SU-DHL-6 (cell line): ENCODE measurements at regions not wholly inside any gene's neighbourhood (a gene's known extent, or its start where the extent isn't known, plus 50 kb on each side); places are given as distances from the start of the nearest gene placed in this dataset.

Experiments
- H2AFZ ChIP-seq: fragments of 200-600 bp; sonication (generic); 2 replicates; pipeline ENCODE4 v1.6.1; 2014; ENCODE audit warnings: low read depth, mild to moderate bottlenecking, moderate library complexity, mixed read lengths, antibody characterized with exemption, low read length; ENCODE audit not compliant: severe bottlenecking
- H3F3A ChIP-seq: fragments of 200-600 bp; shearing (Covaris generic); 2 replicates; pipeline ENCODE4 v1.6.0; 2016; ENCODE audit warnings: antibody characterized with exemption, mild to moderate bottlenecking; ENCODE audit not compliant: insufficient read depth
- H3K27ac ChIP-seq: fragments of 200-600 bp; sonication (generic); 2 replicates; pipeline ENCODE4 v1.5.1; 2016; ENCODE audit warnings: low read depth, mild to moderate bottlenecking, low read length, moderate library complexity, mixed read lengths
- H3K27me3 ChIP-seq: fragments of 200-600 bp; sonication (generic), shearing (Covaris generic); 2 replicates; pipeline ENCODE4 v1.6.0; 2014; ENCODE audit warnings: mild to moderate bottlenecking, low read length
- H3K36me3 ChIP-seq: fragments of 200-600 bp; sonication (generic); 2 replicates; pipeline ENCODE4 v1.6.1; 2014; ENCODE audit warnings: mild to moderate bottlenecking, low read length, mixed read lengths
- H3K4me2 ChIP-seq: fragments of 300-600, 200-600 bp; shearing (Covaris generic), sonication (generic); 2 replicates; pipeline ENCODE4 v1.6.0; 2014; ENCODE audit warnings: low read length, low read depth, mild to moderate bottlenecking; ENCODE audit not compliant: poor library complexity, severe bottlenecking
- H3K4me3 ChIP-seq: fragments of 200-600 bp; sonication (generic); 2 replicates; pipeline ENCODE4 v1.5.1; 2014; ENCODE audit warnings: antibody characterized with exemption, low read length, mild to moderate bottlenecking, mixed read lengths; ENCODE audit not compliant: insufficient read depth, poor library complexity, severe bottlenecking
- H3K79me2 ChIP-seq: fragments of 200-600 bp; sonication (generic); 2 replicates; pipeline ENCODE4 v1.6.1; 2014; ENCODE audit warnings: mild to moderate bottlenecking, low read length, moderate library complexity; ENCODE audit not compliant: insufficient read depth
- H3K9ac ChIP-seq: fragments of 200-600 bp; sonication (generic); 2 replicates; pipeline ENCODE4 v1.7.0; 2014; ENCODE audit warnings: mild to moderate bottlenecking, low read length
- H3K9me2 ChIP-seq: fragments of 200-600 bp; sonication (generic); replicated peaks from 2 replicates; pipeline ENCODE4 v1.6.1; 2014; ENCODE audit warnings: low read length; ENCODE audit not compliant: insufficient read depth
- H3K9me3 ChIP-seq: fragments of 200-600 bp; sonication (generic); 2 replicates; pipeline ENCODE4 v1.6.1; 2014; ENCODE audit warnings: low read length, mixed read lengths; ENCODE audit not compliant: insufficient read depth
- H4K20me1 ChIP-seq: fragments of 200-600 bp; sonication (generic); 2 replicates; pipeline ENCODE4 v1.6.1; 2014; ENCODE audit warnings: low read depth, mild to moderate bottlenecking, antibody characterized with exemption, low read length, moderate library complexity, mixed read lengths
- EZH2phosphoT487 ChIP-seq: fragments of 200-600 bp; sonication (generic), shearing (Covaris generic); conservative IDR thresholded peaks from 2 replicates; pipeline ENCODE4 v1.6.1; 2018; ENCODE audit warnings: mild to moderate bottlenecking, antibody characterized with exemption, low read length, moderate library complexity, mixed read lengths
- TF ChIP-seq, protein P1 (sequence below): fragments of 200-600 bp; sonication (generic); IDR thresholded peaks from one replicate; pipeline ENCODE4 v1.5.1; 2017; ENCODE audit warnings: antibody characterized with exemption, mild to moderate bottlenecking, low read length, moderate library complexity; ENCODE audit not compliant: insufficient read depth, poor library complexity, severe bottlenecking

DNA sequence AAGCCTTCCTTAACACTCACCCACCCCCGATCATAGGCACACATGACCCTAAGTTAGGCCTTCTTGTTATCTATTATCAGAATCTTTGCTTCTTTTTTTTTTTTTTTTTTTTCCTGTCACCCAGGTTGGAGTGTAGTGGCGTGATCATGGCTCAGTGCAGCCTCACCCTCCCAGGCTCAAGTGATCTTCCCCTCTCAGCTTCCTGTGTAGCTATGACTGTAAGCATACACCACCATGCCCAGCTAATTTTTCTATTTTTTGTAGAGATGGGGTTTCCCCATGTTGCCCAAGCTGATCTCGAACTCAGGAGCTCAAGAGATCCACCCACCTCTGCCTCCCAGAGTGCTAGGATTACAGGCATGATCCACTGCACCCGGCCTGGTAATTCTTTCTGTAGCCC is 328.7 kb downstream of the NR4A2 start:
- Histone ChIP-seq H3F3A (no peaks in the 10 kb centered on the region), H3K9me2 (no peaks in the 10 kb centered on the region), H3K9ac (no peak overlapping the region), H3K9me3 (no peaks in the 10 kb centered on the region), H3K4me3 (no peak overlapping the region), H3K4me2 (no peak overlapping the region), H2AFZ (no peak overlapping the region), H4K20me1 (no peaks in the 10 kb centered on the region), H3K27me3 (no peaks in the 10 kb centered on the region), H3K27ac (no peak overlapping the region), H3K79me2 (no peaks in the 10 kb centered on the region), H3K36me3 (no peaks in the 10 kb centered on the region)
- TF ChIP-seq, protein P1, sequence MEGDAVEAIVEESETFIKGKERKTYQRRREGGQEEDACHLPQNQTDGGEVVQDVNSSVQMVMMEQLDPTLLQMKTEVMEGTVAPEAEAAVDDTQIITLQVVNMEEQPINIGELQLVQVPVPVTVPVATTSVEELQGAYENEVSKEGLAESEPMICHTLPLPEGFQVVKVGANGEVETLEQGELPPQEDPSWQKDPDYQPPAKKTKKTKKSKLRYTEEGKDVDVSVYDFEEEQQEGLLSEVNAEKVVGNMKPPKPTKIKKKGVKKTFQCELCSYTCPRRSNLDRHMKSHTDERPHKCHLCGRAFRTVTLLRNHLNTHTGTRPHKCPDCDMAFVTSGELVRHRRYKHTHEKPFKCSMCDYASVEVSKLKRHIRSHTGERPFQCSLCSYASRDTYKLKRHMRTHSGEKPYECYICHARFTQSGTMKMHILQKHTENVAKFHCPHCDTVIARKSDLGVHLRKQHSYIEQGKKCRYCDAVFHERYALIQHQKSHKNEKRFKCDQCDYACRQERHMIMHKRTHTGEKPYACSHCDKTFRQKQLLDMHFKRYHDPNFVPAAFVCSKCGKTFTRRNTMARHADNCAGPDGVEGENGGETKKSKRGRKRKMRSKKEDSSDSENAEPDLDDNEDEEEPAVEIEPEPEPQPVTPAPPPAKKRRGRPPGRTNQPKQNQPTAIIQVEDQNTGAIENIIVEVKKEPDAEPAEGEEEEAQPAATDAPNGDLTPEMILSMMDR = no peak

DNA sequence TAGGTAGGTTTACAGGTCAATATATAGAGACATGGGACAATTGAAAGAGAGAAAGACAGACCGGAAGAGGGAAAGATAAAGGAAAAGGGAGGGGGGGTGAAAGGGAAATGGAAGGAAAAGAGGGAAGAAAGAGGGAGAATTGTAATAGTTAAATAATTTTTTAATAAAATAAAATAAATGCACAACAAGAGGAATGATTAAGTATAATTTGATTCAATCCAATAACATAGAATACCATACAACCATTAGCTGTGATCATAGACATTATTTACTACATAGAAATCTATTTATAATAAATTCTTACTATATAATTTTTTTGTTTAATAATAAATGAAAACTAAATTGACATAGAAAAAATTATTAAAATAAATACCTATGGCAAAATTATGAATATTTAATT is 330.7 kb downstream of the NR4A2 start:
- Histone ChIP-seq H3K4me3 (no peak overlapping the region), H3F3A (no peaks in the 10 kb centered on the region), H3K36me3 (no peaks in the 10 kb centered on the region), H3K9me2 (no peaks in the 10 kb centered on the region), H3K27me3 (no peaks in the 10 kb centered on the region), H3K9me3 (no peaks in the 10 kb centered on the region), H4K20me1 (no peaks in the 10 kb centered on the region), H3K27ac (no peak overlapping the region), H3K79me2 (no peaks in the 10 kb centered on the region), H2AFZ (no peak overlapping the region), H3K4me2 (no peak overlapping the region), H3K9ac (no peak overlapping the region)
- TF ChIP-seq, protein P1 = no peak
- no peak for TF ChIP-seq EZH2phosphoT487

DNA sequence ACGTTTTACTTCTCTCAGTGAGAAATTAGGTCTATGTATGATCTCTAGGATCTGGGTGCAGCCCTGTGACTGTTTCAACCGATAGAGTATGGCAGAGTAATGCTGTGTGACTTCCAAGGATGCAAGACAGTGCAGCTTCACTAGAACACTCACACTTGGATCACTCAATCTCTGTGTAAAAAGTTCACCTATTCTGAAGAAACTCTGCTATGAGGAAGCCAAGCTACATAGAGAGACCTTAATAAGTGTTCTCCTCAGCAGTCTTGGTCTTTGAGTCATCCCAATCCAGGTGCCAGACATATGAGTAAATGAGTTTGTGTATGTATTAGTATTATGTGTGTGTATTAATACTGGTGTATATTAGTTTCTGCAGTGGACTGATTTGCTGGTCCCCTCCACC is 335.0 kb downstream of the NR4A2 start:
- Histone ChIP-seq H3K27ac (no peak overlapping the region), H3K9me3 (no peaks in the 10 kb centered on the region), H3K27me3 (no peaks in the 10 kb centered on the region), H3K9me2 (no peaks in the 10 kb centered on the region), H3K36me3 (no peaks in the 10 kb centered on the region), H3K79me2 (no peaks in the 10 kb centered on the region), H3K4me2 (no peak overlapping the region), H3F3A (no peaks in the 10 kb centered on the region), H2AFZ (no peak overlapping the region), H3K9ac (no peak overlapping the region), H4K20me1 (no peaks in the 10 kb centered on the region), H3K4me3 (no peak overlapping the region)
- no peak for TF ChIP-seq EZH2phosphoT487
- TF ChIP-seq, protein P1 = no peak

DNA sequence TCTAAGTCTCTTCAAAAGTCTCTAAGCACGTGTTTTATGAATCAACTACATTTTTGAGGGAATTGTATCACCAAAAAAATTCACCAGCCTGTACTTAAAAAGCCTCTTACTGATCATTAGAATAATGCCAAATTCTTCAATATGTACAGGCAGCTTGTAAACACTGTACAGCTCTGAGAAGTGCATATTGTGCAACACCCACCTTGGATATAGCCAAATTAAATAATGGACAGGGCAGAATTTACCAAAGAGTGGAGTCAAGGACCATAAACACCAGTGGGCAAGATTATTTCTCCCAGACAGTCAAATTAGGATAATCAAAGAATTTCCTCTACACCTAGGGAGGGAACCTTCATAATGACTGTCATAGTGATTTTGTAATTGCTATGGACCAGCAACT is 338.2 kb downstream of the NR4A2 start:
- H3F3A ChIP-seq = no peaks in the 10 kb centered on the region
- no peak overlapping the region for H3K27ac ChIP-seq
- H3K9me2 ChIP-seq = no peaks in the 10 kb centered on the region
- H3K36me3 ChIP-seq = no peaks in the 10 kb centered on the region
- no peaks in the 10 kb centered on the region for H3K27me3 ChIP-seq
- no peak overlapping the region for H3K9ac ChIP-seq
- H3K4me2 ChIP-seq = no peak overlapping the region
- no peaks in the 10 kb centered on the region for H3K79me2 ChIP-seq
- TF ChIP-seq EZH2phosphoT487 = no peak
- TF ChIP-seq, protein P1 = no peak
- no peak overlapping the region for H3K4me3 ChIP-seq
- H4K20me1 ChIP-seq = no peaks in the 10 kb centered on the region
- H2AFZ ChIP-seq = no peak overlapping the region
- no peaks in the 10 kb centered on the region for H3K9me3 ChIP-seq
